Fibroblast of the aortic adventitia (primary cell): ENCODE measurements at regions not wholly inside any gene's neighbourhood (a gene's known extent, or its start where the extent isn't known, plus 50 kb on each side); places are given as distances from the start of the nearest gene placed in this dataset.
"Not testable (repeated sequence)": the region's sequence is repeated elsewhere in the genome, so short reads cannot be mapped to it uniquely, and the experiment has no call there.

Experiments
- DNase-seq: peaks from one replicate; pipeline ENCODE4 v3.0.0-alpha.2; 2010; ENCODE audit warnings: low read depth
- H3K4me3 ChIP-seq: 2 replicates; pipeline ENCODE4 v1.5.1; 2011; ENCODE audit warnings: low read depth, mild to moderate bottlenecking, control low read depth, low read length, moderate library complexity
- CTCF ChIP-seq: IDR thresholded peaks from 2 replicates; pipeline ENCODE4 v1.5.1; 2011; ENCODE audit warnings: mild to moderate bottlenecking, low read length, control low read depth, inconsistent platforms; ENCODE audit not compliant: insufficient read depth

GRCh38 chrX:8043546-8043945, 116.3 kb upstream of the PNPLA4 start:
- TF ChIP-seq CTCF = no peak
- H3K4me3 ChIP-seq = no peak overlapping the region
- no peak for DNase-seq

- H3K4me3 ChIP-seq = no peak overlapping the region
These were observed 115.9 kb upstream of the PNPLA4 start for GRCh38 chrX:8043121-8043520.

GRCh38 chrX:8042304-8042703, 115.1 kb upstream of the PNPLA4 start:
- no peak for DNase-seq
- TF ChIP-seq CTCF = no peak

More at GRCh38 chrX:8043121-8043520, 115.9 kb upstream of the PNPLA4 start:
- no peak for TF ChIP-seq CTCF
- DNase-seq = no peak

GRCh38 chrX:8039711-8040110, 112.5 kb upstream of the PNPLA4 start:
- DNase-seq, H3K4me3 ChIP-seq: not testable (repeated sequence)

More at GRCh38 chrX:8042304-8042703, 115.1 kb upstream of the PNPLA4 start:
- H3K4me3 ChIP-seq = no peak overlapping the region

- H3K4me3 ChIP-seq = no peak overlapping the region
- no peak for DNase-seq
- TF ChIP-seq CTCF = no peak
These were observed 110.6 kb upstream of the PNPLA4 start for GRCh38 chrX:8037593-8038348.

GRCh38 chrX:8036914-8037313, 109.7 kb upstream of the PNPLA4 start:
- DNase-seq = no peak
- TF ChIP-seq CTCF = no peak
- no peak overlapping the region for H3K4me3 ChIP-seq

GRCh38 chrX:8034058-8034457, 106.8 kb upstream of the PNPLA4 start:
- no peak overlapping the region for H3K4me3 ChIP-seq
- no peak for TF ChIP-seq CTCF
- DNase-seq = no peak
